ENCODE measurements at regions not wholly inside any gene's neighbourhood (a gene's known extent, or its start where the extent isn't known, plus 50 kb on each side); places are given as distances from the start of the nearest gene placed in this dataset.

- Mint-ChIP-seq H3K27ac (ENCODE audit: unreplicated experiment) (no peak overlapping the region), H3K4me1 (no peaks in the 10 kb centered on the region), H3K9me3 (peaks cover 20% of the 10 kb centered on the region), H3K4me3 (no peak overlapping the region), H3K27me3 (ENCODE audit: low read depth) (no peaks in the 10 kb centered on the region), H3K36me3 (ENCODE audit: low read depth) (peaks cover 5% of the 10 kb centered on the region)
- no peak for DNase-seq (ENCODE audit: low read depth, low spot score)
- TF ChIP-seq CTCF (conservative IDR thresholded peaks at IDR 0.05) = no peak
These were observed 411.8 kb downstream of the ADRA2A start for GRCh38 chr10:111488668-111489067.

- no peak for DNase-seq (ENCODE audit: low read depth, low spot score)
- Mint-ChIP-seq H3K27me3 (ENCODE audit: low read depth) (no peaks in the 10 kb centered on the region), H3K4me3 (no peak overlapping the region), H3K4me1 (no peaks in the 10 kb centered on the region), H3K9me3 (peaks cover 20% of the 10 kb centered on the region), H3K36me3 (ENCODE audit: low read depth) (peaks cover 5% of the 10 kb centered on the region), H3K27ac (ENCODE audit: unreplicated experiment) (no peak overlapping the region)
- no peak for TF ChIP-seq CTCF (conservative IDR thresholded peaks at IDR 0.05)
These were observed 414.3 kb downstream of the ADRA2A start for GRCh38 chr10:111491154-111491553.

- Mint-ChIP-seq H3K4me1 (no peaks in the 10 kb centered on the region), H3K4me3 (no peak overlapping the region), H3K9me3 (peaks cover 13% of the 10 kb centered on the region), H3K36me3 (ENCODE audit: low read depth) (peaks cover 5% of the 10 kb centered on the region), H3K27me3 (ENCODE audit: low read depth) (no peaks in the 10 kb centered on the region), H3K27ac (ENCODE audit: unreplicated experiment) (no peak overlapping the region)
- DNase-seq (ENCODE audit: low read depth, low spot score) = no peak
- TF ChIP-seq CTCF (conservative IDR thresholded peaks at IDR 0.05) = no peak
These were observed 416.3 kb downstream of the ADRA2A start for GRCh38 chr10:111493024-111493625.

GRCh38 chr10:111498560-111498959, 421.7 kb downstream of the ADRA2A start:
- Mint-ChIP-seq H3K4me3 (no peak overlapping the region), H3K27ac (ENCODE audit: unreplicated experiment) (no peak overlapping the region), H3K4me1 (no peaks in the 10 kb centered on the region), H3K36me3 (ENCODE audit: low read depth) (no peaks in the 10 kb centered on the region), H3K9me3 (peaks cover 2% of the 10 kb centered on the region), H3K27me3 (ENCODE audit: low read depth) (no peaks in the 10 kb centered on the region)
- no peak for DNase-seq (ENCODE audit: low read depth, low spot score)
- TF ChIP-seq CTCF (conservative IDR thresholded peaks at IDR 0.05) = no peak

- Mint-ChIP-seq H3K27ac (ENCODE audit: unreplicated experiment) (no peak overlapping the region), H3K4me1 (no peaks in the 10 kb centered on the region), H3K4me3 (no peak overlapping the region), H3K9me3 (peaks cover 3% of the 10 kb centered on the region), H3K27me3 (ENCODE audit: low read depth) (peaks cover 16% of the 10 kb centered on the region), H3K36me3 (ENCODE audit: low read depth) (no peaks in the 10 kb centered on the region)
- TF ChIP-seq CTCF (conservative IDR thresholded peaks at IDR 0.05) = no peak
- DNase-seq (ENCODE audit: low read depth, low spot score) = no peak
These were observed 427.5 kb downstream of the ADRA2A start for GRCh38 chr10:111504376-111504775.

Measured in neural crest cell (in vitro differentiated cells).